MM.1S (cell line): ENCODE measurements at regions not wholly inside any gene's neighbourhood (a gene's known extent, or its start where the extent isn't known, plus 50 kb on each side); places are given as distances from the start of the nearest gene placed in this dataset.

ENCODE experiments used
- EZH2 ChIP-seq: fragments of 300-600 bp; sonication (generic); optimal IDR thresholded peaks from 2 replicates; pipeline ENCODE3; 2017; ENCODE audit warnings: low read depth, mild to moderate bottlenecking, antibody characterized with exemption, low read length, mixed read lengths
- EZH2phosphoT487 ChIP-seq: fragments of 300-600 bp; sonication (generic); IDR thresholded peaks from 2 replicates; pipeline ENCODE4 v1.6.1; 2018; ENCODE audit warnings: antibody characterized with exemption, low read length
- TF ChIP-seq, protein P1 (sequence below): fragments of 300-600 bp; sonication (generic); IDR thresholded peaks from 2 replicates; pipeline ENCODE4 v1.5.1; 2016; ENCODE audit warnings: antibody characterized with exemption, low read length, mixed read lengths

GRCh38 chr4:128639541-128640270 lies 169.8 kb upstream of the JADE1 start:
- TF ChIP-seq, protein P1, sequence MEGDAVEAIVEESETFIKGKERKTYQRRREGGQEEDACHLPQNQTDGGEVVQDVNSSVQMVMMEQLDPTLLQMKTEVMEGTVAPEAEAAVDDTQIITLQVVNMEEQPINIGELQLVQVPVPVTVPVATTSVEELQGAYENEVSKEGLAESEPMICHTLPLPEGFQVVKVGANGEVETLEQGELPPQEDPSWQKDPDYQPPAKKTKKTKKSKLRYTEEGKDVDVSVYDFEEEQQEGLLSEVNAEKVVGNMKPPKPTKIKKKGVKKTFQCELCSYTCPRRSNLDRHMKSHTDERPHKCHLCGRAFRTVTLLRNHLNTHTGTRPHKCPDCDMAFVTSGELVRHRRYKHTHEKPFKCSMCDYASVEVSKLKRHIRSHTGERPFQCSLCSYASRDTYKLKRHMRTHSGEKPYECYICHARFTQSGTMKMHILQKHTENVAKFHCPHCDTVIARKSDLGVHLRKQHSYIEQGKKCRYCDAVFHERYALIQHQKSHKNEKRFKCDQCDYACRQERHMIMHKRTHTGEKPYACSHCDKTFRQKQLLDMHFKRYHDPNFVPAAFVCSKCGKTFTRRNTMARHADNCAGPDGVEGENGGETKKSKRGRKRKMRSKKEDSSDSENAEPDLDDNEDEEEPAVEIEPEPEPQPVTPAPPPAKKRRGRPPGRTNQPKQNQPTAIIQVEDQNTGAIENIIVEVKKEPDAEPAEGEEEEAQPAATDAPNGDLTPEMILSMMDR, result no peak
- TF ChIP-seq EZH2, result no peak
- TF ChIP-seq EZH2phosphoT487, result no peak
